GM12878 (cell line): ENCODE measurements at regions not wholly inside any gene's neighbourhood (a gene's known extent, or its start where the extent isn't known, plus 50 kb on each side); places are given as distances from the start of the nearest gene placed in this dataset.

Source experiments
- ATAC-seq: fragments of 200-7000 bp; cut with Tn5 transposase; 3 replicates; pipeline ENCODE4 v1.9.1; 2020; ENCODE audit warnings: mild to moderate bottlenecking, moderate library complexity
- BruUV-seq: library from RNA; stranded (reverse); fragments of 400-500 nt; replicated peaks from 2 replicates; lab custom pipeline; 2021; lab: Mats Ljungman, UMichigan
- CTCF ChIA-PET: fragments of 300-600 bp; sonication (Branson Sonifier 250); formaldehyde crosslinking; extraction: SDS; loops from one replicate; lab custom pipeline; 2021; ENCODE audit warnings: inconsistent platforms; lab: Yijun Ruan, JAX
- POLR2A ChIA-PET: fragments of 350-600 bp; formaldehyde crosslinking; extraction: SDS; loops from one replicate; lab custom pipeline; 2021; ENCODE audit warnings: inconsistent platforms; lab: Charles Lee
- RAD21 ChIA-PET: fragments of 300-600 bp; sonication (Branson Sonifier 250); formaldehyde crosslinking; loops from one replicate; lab custom pipeline; 2023; ENCODE audit warnings: antibody characterized with exemption; ENCODE audit not compliant: unreplicated experiment; lab: Charles Lee
- SMC1A ChIA-PET: fragments of 300-600 bp; sonication (Branson Sonifier 250); formaldehyde crosslinking; loops from one replicate; lab custom pipeline; 2023; ENCODE audit not compliant: unreplicated experiment, uncharacterized antibody; lab: Charles Lee
- DNase-seq: peaks from one replicate; pipeline ENCODE4 v3.0.0-alpha.2; 2011; ENCODE audit warnings: low read depth, low spot score
- FAIRE-seq: peaks from 3 replicates; lab custom pipeline; 2011; peaks lifted over from hg19 to GRCh38; lab: Jason Lieb, UNC
- H2AFZ ChIP-seq: 2 replicates; pipeline ENCODE4 v1.6.0; 2011; ENCODE audit warnings: low read depth, low read length, control low read depth; ENCODE audit not compliant: control insufficient read depth
- H3K27ac ChIP-seq: 2 replicates; pipeline ENCODE4 v1.5.1; 2011; ENCODE audit warnings: control low read depth; ENCODE audit not compliant: control insufficient read depth, insufficient read depth
- H3K27me3 ChIP-seq, 2 experiments: replicated peaks in 1 of 2; 2 replicates each; pipeline versions ENCODE4 v1.6.0 to v1.6.1; 2011; ENCODE audit warnings: low read length in 1 of 2; ENCODE audit not compliant: control insufficient read depth in 2 of 2, insufficient read depth in 2 of 2
- H3K36me3 ChIP-seq, 2 experiments: 2 replicates each; pipeline ENCODE4 v1.5.1; 2011; ENCODE audit warnings: low read length in 1 of 2; ENCODE audit not compliant: control insufficient read depth in 2 of 2, insufficient read depth in 2 of 2
- H3K4me1 ChIP-seq: 2 replicates; pipeline ENCODE4 v1.6.1; 2011; ENCODE audit warnings: mild to moderate bottlenecking, low read length, moderate library complexity, mixed read lengths; ENCODE audit not compliant: control insufficient read depth, insufficient read depth
- H3K4me2 ChIP-seq: 2 replicates; pipeline ENCODE4 v1.6.0; 2011; ENCODE audit warnings: control low read depth; ENCODE audit not compliant: control insufficient read depth, insufficient read depth
- H3K4me3 ChIP-seq: fragments of 200-600 bp; sonication (generic); 2 replicates; pipeline ENCODE4 v1.5.1; 2016
- H3K79me2 ChIP-seq: 2 replicates; pipeline ENCODE4 v1.6.0; 2011; ENCODE audit warnings: low read length; ENCODE audit not compliant: control insufficient read depth, insufficient read depth
- H3K9ac ChIP-seq: 2 replicates; pipeline ENCODE4 v1.8.0; 2011; ENCODE audit warnings: low read length, control low read depth, mixed read lengths; ENCODE audit not compliant: control insufficient read depth, insufficient read depth
- H3K9me3 ChIP-seq: replicated peaks from 3 replicates; pipeline ENCODE4 v1.5.1; 2011; ENCODE audit warnings: mild to moderate bottlenecking, low read length; ENCODE audit not compliant: control insufficient read depth, insufficient read depth
- H4K20me1 ChIP-seq: 2 replicates; pipeline ENCODE4 v1.6.0; 2011; ENCODE audit not compliant: control insufficient read depth, insufficient read depth
- ATF2 ChIP-seq: IDR thresholded peaks from 2 replicates; pipeline ENCODE4 v1.6.1; 2012; ENCODE audit warnings: low read length, inconsistent platforms
- BCL11A ChIP-seq: IDR thresholded peaks from 2 replicates; pipeline ENCODE4 v1.6.1; 2011; ENCODE audit warnings: low read depth, low read length
- CUX1 ChIP-seq: IDR thresholded peaks from 2 replicates; pipeline ENCODE4 v1.6.1; 2012; ENCODE audit warnings: improper control_type of control experiment, low read depth, low read length; ENCODE audit not compliant: insufficient replicate concordance
- FOXK2 ChIP-seq: fragments of 450-650 bp; IDR thresholded peaks from 2 replicates; pipeline ENCODE4 v1.6.1; 2017; ENCODE audit warnings: mild to moderate bottlenecking, moderate library complexity
- HCFC1 ChIP-seq: fragments of 150-350 bp; IDR thresholded peaks from 2 replicates; pipeline ENCODE4 v1.6.1; 2014; ENCODE audit warnings: low read length
- NR2C1 ChIP-seq: fragments of 450-650 bp; IDR thresholded peaks from 2 replicates; pipeline ENCODE4 v1.6.1; 2017; ENCODE audit warnings: antibody characterized with exemption, mild to moderate bottlenecking, moderate library complexity
- SIX5 ChIP-seq: IDR thresholded peaks from 2 replicates; pipeline ENCODE4 v1.6.1; 2011; ENCODE audit warnings: mild to moderate bottlenecking, low read depth, low read length, moderate library complexity; ENCODE audit not compliant: severe bottlenecking
- SMC3 ChIP-seq: IDR thresholded peaks from 2 replicates; pipeline ENCODE4 v1.6.1; 2011; ENCODE audit warnings: low read length, improper control_type of control experiment, borderline replicate concordance
- ZNF592 ChIP-seq: fragments of 450-650 bp; IDR thresholded peaks from 2 replicates; pipeline ENCODE4 v1.6.1; 2017; ENCODE audit warnings: mild to moderate bottlenecking, moderate library complexity
- WGBS: methylation state at CpG from one replicate; pipeline ENCODE4 v1.1.6; 2016; ENCODE audit warnings: low lambda C conversion rate; ENCODE audit not compliant: insufficient replicate concordance, insufficient coverage; ENCODE audit errors: missing lambda C conversion rate; 5-methylcytosine and 5-hydroxymethylcytosine counted together
- in situ Hi-C: fragments of 300-500 bp; cut with MboI; formaldehyde crosslinking; loops from 9 replicates; pipeline ENCODE4 v1.14.3; 2018; ENCODE audit warnings: mixed read lengths
- intact Hi-C: fragments of 100-400 bp; cut with micrococcal nuclease; formaldehyde crosslinking; loops from one replicate; pipeline ENCODE4 v1.14.2; 2022; ENCODE audit not compliant: unreplicated experiment

- TF ChIP-seq CUX1 (no peak), SMC3 (no peak), FOXK2 (no peak), ATF2 (no peak)
Observed at GRCh38 chr1:81594206-81594605, 206.5 kb upstream of the ADGRL2 start (continued).

GRCh38 chr1:81592233-81592632, 208.5 kb upstream of the ADGRL2 start:
- ATAC-seq (no peak), FAIRE-seq (no peak), DNase-seq (no peak)
- ChIA-PET POLR2A (no interaction called here), CTCF (interaction anchor here (0.9 to 3.9 kb wide), 3 partner anchors 25 to 43 kb away, joined by 3 to 29 read pairs (median 3); no protein-coding TSS in a partner anchor), RAD21 (interaction anchor here (0.9 to 4.4 kb wide), 4 partner anchors 7 to 42 kb away, joined by 3 to 28 read pairs (median 4); no protein-coding TSS in a partner anchor), SMC1A (interaction anchor here (0.6 to 18.8 kb wide), 11 partner anchors 9 to 706 kb away, joined by 3 to 210 read pairs (median 4); no protein-coding TSS in a partner anchor)
- Histone ChIP-seq H3K4me3 (no peak overlapping the region), H3K9ac (no peak overlapping the region), H3K36me3 (no peaks in the 10 kb centered on the region), H3K79me2 (no peaks in the 10 kb centered on the region), H3K27me3 (no peaks in the 10 kb centered on the region), H3K4me2 (no peak overlapping the region), H2AFZ (no peak overlapping the region), H4K20me1 (no peaks in the 10 kb centered on the region), H3K27ac (no peak overlapping the region), H3K4me1 (no peaks in the 10 kb centered on the region), H3K9me3 (no peaks in the 10 kb centered on the region; the same call in 2 of the 3 replicates)
- intact Hi-C loops (no loop called here), in situ Hi-C loops (no loop called here)
- 27% methylated on average over 2 of the region's 2 CpGs for WGBS
- BruUV-seq: no TSS peak
- TF ChIP-seq BCL11A (no peak), HCFC1 (no peak), ZNF592 (no peak), SIX5 (no peak), NR2C1 (no peak)
